Transverse colon (tissue), 4 donors: ENCODE measurements at regions not wholly inside any gene's neighbourhood (a gene's known extent, or its start where the extent isn't known, plus 50 kb on each side); places are given as distances from the start of the nearest gene placed in this dataset.
A peak's percentile ranks its signal among the peaks of the same experiment; 100 is the strongest.

Experiments
- DNase-seq: peaks from one replicate; pipeline ENCODE4 v3.0.0-alpha.2; 2019
- H3K27ac ChIP-seq, 4 donors: fragments of 200-600 bp; sonication (generic); 2 replicates each; pipeline ENCODE4 v1.5.1; 2016 to 2018; ENCODE audit warnings: inconsistent platforms in 4 of 4
- H3K27me3 ChIP-seq: fragments of 200-600 bp; sonication (generic); 2 replicates; pipeline ENCODE4 v1.5.1; 2017; ENCODE audit warnings: inconsistent platforms
- H3K36me3 ChIP-seq, 4 donors: fragments of 200-600 bp; sonication (generic); 2 replicates each; pipeline ENCODE4 v1.5.1; 2017 to 2019; ENCODE audit warnings: inconsistent platforms in 4 of 4
- H3K4me1 ChIP-seq, 4 donors: fragments of 200-600 bp; sonication (generic); 2 replicates each; pipeline ENCODE4 v1.5.1; 2017 to 2020; ENCODE audit warnings: inconsistent platforms in 4 of 4
- H3K4me3 ChIP-seq, 4 donors: fragments of 200-600 bp; sonication (generic); 1 replicate in 1 of 4; 2 replicates in 3 of 4; pipeline versions ENCODE4 v1.5.1 to v1.6.1; 2017 to 2019; ENCODE audit warnings: inconsistent platforms in 4 of 4
- H3K9me3 ChIP-seq, 2 donors: fragments of 200-600 bp; sonication (generic); 2 replicates each; pipeline ENCODE4 v1.5.1; 2017 to 2019; ENCODE audit warnings: inconsistent platforms in 2 of 2
- CTCF ChIP-seq, 5 experiments: fragments of 200-600 bp in 3 of 5; fragments of 450-650 bp in 2 of 5; sonication (generic) in 3 of 5; IDR thresholded peaks; 1 replicate in 2 of 5; 2 replicates in 3 of 5; pipeline ENCODE4 v1.5.1; 2016 to 2017; ENCODE audit warnings: antibody characterized with exemption in 5 of 5, inconsistent platforms in 3 of 5, mild to moderate bottlenecking in 2 of 5, moderate library complexity in 1 of 5
- EP300 ChIP-seq: sonication (generic); formaldehyde crosslinking; IDR thresholded peaks from one replicate; pipeline ENCODE4 v1.6.1; 2017; ENCODE audit warnings: antibody characterized with exemption, low read depth
- POLR2A ChIP-seq: fragments of 450-650 bp; IDR thresholded peaks from one replicate; pipeline ENCODE4 v1.6.1; 2016; ENCODE audit warnings: antibody characterized with exemption, mild to moderate bottlenecking, moderate library complexity
- POLR2AphosphoS5 ChIP-seq, 3 donors: sonication (generic); formaldehyde crosslinking; IDR thresholded peaks; one replicate each; pipeline ENCODE4 v1.6.1; 2016; ENCODE audit warnings: antibody characterized with exemption in 3 of 3
- WGBS, 2 donors: methylation state at CpG; one replicate each; pipeline ENCODE4 v1.1.5; 2018; ENCODE audit warnings: low coverage in 1 of 2; 5-methylcytosine and 5-hydroxymethylcytosine counted together
- in situ Hi-C, 4 donors: fragments of 200-750 bp; cut with MboI; loops; one replicate each; pipeline versions ENCODE4 v1.15.0 to v1.15.1; 2017; ENCODE audit warnings: low sequenced_read_pairs in 3 of 4, low pct_ligation_motif_present in 1 of 4, low pct_unique_long_range_greater_than_20kb in 1 of 4
- intact Hi-C: fragments of 100-400 bp; cut with DNase I; formaldehyde crosslinking; loops from one replicate; pipeline ENCODE4 v1.15.1; 2023; ENCODE audit warnings: low total_unique reads

- Histone ChIP-seq H3K36me3 (no peaks in the 10 kb centered on the region), H3K4me3 (no peak overlapping the region), H3K27ac (peak overlapping the region in 2 of 4 donors; percentile 52 to 58), H3K27me3 (no peaks in the 10 kb centered on the region), H3K4me1 (peaks cover 0 to 38% (median 6%) of the 10 kb centered on the region in 4 donors), H3K9me3 (no peaks in the 10 kb centered on the region)
- WGBS, 2 donors: 59 to 66% methylated on average over 3 to 6 of the region's 6 CpGs
- in situ Hi-C loops (no loop called here), intact Hi-C loops (no loop called here)
- DNase-seq: peak; percentile 53
- TF ChIP-seq POLR2A: peak; percentile 12
- TF ChIP-seq CTCF (IDR thresholded peaks at IDR 0.05): no peak
Observed at GRCh38 chr5:74966141-74967026, 86.0 kb downstream of the GCNT4 start.

GRCh38 chr5:74963407-74963806 is 89.0 kb downstream of the GCNT4 start:
- intact Hi-C loops: no loop called here

GRCh38 chr5:74957906-74958305 is 91.7 kb upstream of the FAM169A start:
- H3K27ac ChIP-seq: no peak overlapping the region
- TF ChIP-seq POLR2AphosphoS5 (IDR thresholded peaks at IDR 0.05): no peak
- no peak for TF ChIP-seq POLR2A
- no peak for TF ChIP-seq EP300
- TF ChIP-seq CTCF (IDR thresholded peaks at IDR 0.05): no peak
- intact Hi-C loops (no loop called here), in situ Hi-C loops (no loop called here)
- no peaks in the 10 kb centered on the region for H3K9me3 ChIP-seq
- H3K4me1 ChIP-seq: peaks cover 0 to 7% (median 0%) of the 10 kb centered on the region in 4 donors
- DNase-seq: no peak
- WGBS, 2 donors: 57 to 59% methylated on average over 3 of the region's 3 CpGs
- H3K36me3 ChIP-seq: no peaks in the 10 kb centered on the region
- no peak overlapping the region for H3K4me3 ChIP-seq
- H3K27me3 ChIP-seq: no peaks in the 10 kb centered on the region

More at GRCh38 chr5:74963407-74963806, 89.0 kb downstream of the GCNT4 start:
- H3K9me3 ChIP-seq: no peaks in the 10 kb centered on the region
- in situ Hi-C loops: no loop called here
- H3K36me3 ChIP-seq: no peaks in the 10 kb centered on the region
- no peak for DNase-seq
- no peak overlapping the region for H3K4me3 ChIP-seq
- H3K4me1 ChIP-seq: peaks cover 0 to 14% (median 5%) of the 10 kb centered on the region in 4 donors
- no peak overlapping the region for H3K27ac ChIP-seq
- whole genome bisulfite sequencing, 2 donors: 48 to 77% methylated on average over 3 of the region's 3 CpGs
- TF ChIP-seq CTCF (IDR thresholded peaks at IDR 0.05): no peak
- no peak for TF ChIP-seq POLR2AphosphoS5 (IDR thresholded peaks at IDR 0.05)
- TF ChIP-seq POLR2A: no peak
- no peak for TF ChIP-seq EP300
- H3K27me3 ChIP-seq: no peaks in the 10 kb centered on the region

- in situ Hi-C loops: no loop called here
- no peaks in the 10 kb centered on the region for H3K36me3 ChIP-seq
- TF ChIP-seq POLR2AphosphoS5 (IDR thresholded peaks at IDR 0.05) (no peak), POLR2A (no peak), EP300 (no peak), CTCF (IDR thresholded peaks at IDR 0.05) (no peak)
- whole genome bisulfite sequencing, 2 donors: 76 to 84% methylated on average over 3 to 5 of the region's 5 CpGs
- no peaks in the 10 kb centered on the region for H3K27me3 ChIP-seq
- H3K4me1 ChIP-seq: peaks cover 0 to 7% (median 0%) of the 10 kb centered on the region in 4 donors
- DNase-seq: no peak
- H3K27ac ChIP-seq: no peak overlapping the region
- no peaks in the 10 kb centered on the region for H3K9me3 ChIP-seq
- no peak overlapping the region for H3K4me3 ChIP-seq
- intact Hi-C loops: no loop called here
Observed at GRCh38 chr5:74957029-74957784, 91.0 kb upstream of the FAM169A start.
